HAP-1 (cell line): ENCODE measurements at regions not wholly inside any gene's neighbourhood (a gene's known extent, or its start where the extent isn't known, plus 50 kb on each side); places are given as distances from the start of the nearest gene placed in this dataset.

Experiments
- DNase-seq, 2 experiments: peaks; one replicate each; pipeline ENCODE4 v3.0.0-alpha.2; 2016 to 2020; ENCODE audit warnings: low spot score in 2 of 2
- H3K27me3 ChIP-seq: fragments of 250-450 bp; sonication (Bioruptor Pico); 2 replicates; pipeline ENCODE4 v1.5.1; 2020; ENCODE audit warnings: low read depth, mild to moderate bottlenecking, moderate library complexity
- H3K36me3 ChIP-seq: fragments of 250-450 bp; sonication (Bioruptor Pico); replicated peaks from 2 replicates; pipeline ENCODE4 v1.5.1; 2020; ENCODE audit warnings: mild to moderate bottlenecking
- H3K4me1 ChIP-seq: fragments of 250-450 bp; sonication (Bioruptor Pico); 2 replicates; pipeline ENCODE4 v1.5.1; 2020; ENCODE audit warnings: mild to moderate bottlenecking
- H3K4me3 ChIP-seq: fragments of 250-450 bp; sonication (Bioruptor Pico); 2 replicates; pipeline ENCODE4 v1.5.1; 2020; ENCODE audit warnings: mild to moderate bottlenecking, moderate library complexity
- H3K9me3 ChIP-seq: fragments of 250-450 bp; sonication (Bioruptor Pico); 2 replicates; pipeline ENCODE4 v1.5.1; 2020; ENCODE audit warnings: mild to moderate bottlenecking, moderate library complexity
- in situ Hi-C: fragments of 300-500 bp; cut with MboI; formaldehyde crosslinking; loops from 3 replicates; pipeline ENCODE4 v1.14.3; 2020; ENCODE audit warnings: low sequenced_read_pairs, inconsistent platforms, mixed read lengths

DNA sequence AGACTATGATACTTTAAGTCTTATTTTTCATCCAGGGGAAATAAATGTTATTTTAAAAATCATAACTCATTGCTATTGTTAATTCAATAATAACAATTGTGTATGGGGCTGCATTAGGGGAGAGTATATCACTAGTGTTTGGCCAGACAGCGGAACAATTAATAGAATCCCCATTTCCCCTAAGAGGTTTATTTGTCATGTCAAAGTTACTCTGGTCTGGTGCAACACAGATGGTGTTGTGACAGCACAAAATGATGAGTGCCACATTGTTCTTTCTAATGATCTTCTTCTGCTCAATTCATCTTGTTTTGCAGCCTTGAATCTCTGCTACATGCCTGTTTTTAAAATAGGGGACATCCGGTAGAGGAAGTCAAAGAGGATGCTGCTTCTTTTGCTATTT lies 351.6 kb downstream of the NSUN3 start:
- Histone ChIP-seq H3K27me3 (no peaks in the 10 kb centered on the region), H3K4me1 (peaks cover 2% of the 10 kb centered on the region; the same call in 1 of the 2 replicates), H3K9me3 (no peaks in the 10 kb centered on the region), H3K36me3 (no peaks in the 10 kb centered on the region), H3K4me3 (no peak overlapping the region)
- in situ Hi-C loops, result no loop called here
- no peak for DNase-seq

DNA sequence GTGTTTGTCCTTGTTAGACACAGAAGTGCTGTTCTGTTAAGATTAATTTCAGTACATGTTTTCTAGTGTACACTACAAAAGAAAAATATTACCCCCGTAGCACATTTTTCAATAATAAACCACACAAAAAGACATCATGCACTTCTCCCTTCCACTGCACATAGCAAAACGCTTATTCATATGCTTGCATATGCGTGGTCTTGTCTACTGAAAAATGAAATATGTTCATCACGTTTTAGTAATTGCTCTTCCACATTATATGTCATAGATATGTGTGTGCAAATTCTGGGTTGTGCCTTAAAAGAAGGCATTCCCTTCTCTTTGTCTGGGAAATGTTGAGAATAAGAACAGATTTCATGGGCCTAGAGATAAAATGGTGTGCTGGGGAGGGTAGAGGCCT lies 353.9 kb downstream of the NSUN3 start:
- Histone ChIP-seq H3K9me3 (no peaks in the 10 kb centered on the region), H3K4me1 (peaks cover 2% of the 10 kb centered on the region; the same call in 1 of the 2 replicates), H3K36me3 (no peaks in the 10 kb centered on the region), H3K4me3 (no peak overlapping the region), H3K27me3 (no peaks in the 10 kb centered on the region)
- in situ Hi-C loops, result no loop called here
- no peak for DNase-seq

DNA sequence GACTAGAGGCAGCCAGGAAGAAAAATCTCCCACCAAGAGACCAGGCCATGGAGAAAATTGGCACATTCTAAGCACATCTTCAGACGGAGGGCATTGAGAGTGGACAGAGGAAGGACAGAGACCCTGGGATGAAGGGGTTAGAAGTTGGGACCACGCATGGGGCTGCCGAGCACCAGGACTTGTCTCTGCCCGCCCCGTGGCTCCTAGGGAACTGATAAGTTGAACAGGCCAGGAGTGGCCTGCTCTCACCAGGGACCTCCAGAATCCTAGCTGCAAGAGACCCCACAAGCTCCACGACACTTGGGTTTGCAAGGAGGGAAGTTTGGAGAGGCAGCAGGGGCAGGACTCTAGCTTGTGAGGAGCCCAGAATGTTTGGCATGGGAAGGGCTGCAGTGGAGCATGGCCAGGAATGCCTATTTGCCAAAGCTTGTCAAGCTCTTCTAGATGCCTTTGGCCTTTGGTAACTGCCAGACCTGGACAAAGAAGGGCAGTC lies 355.1 kb downstream of the NSUN3 start:
- in situ Hi-C loops, result no loop called here

DNA sequence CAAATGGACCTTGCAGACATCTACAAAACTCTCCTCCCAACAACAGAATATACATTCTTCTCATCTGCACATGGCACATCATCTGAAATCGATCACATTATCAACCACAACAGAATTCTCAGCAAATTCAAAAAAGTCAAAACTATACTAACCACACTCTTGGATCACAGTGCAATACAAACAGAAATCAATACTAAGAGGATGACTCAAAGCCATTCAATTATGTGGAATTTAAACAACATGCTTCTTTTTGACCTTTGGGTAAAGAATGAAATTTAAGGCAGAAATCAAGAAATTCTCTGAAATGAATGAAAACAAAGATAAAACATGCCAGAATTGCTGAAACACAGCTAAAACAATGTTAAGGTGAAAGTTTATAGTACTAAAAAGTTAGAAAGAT lies 358.1 kb downstream of the NSUN3 start:
- Histone ChIP-seq H3K4me1 (no peaks in the 10 kb centered on the region), H3K9me3 (no peaks in the 10 kb centered on the region), H3K27me3 (no peaks in the 10 kb centered on the region), H3K4me3 (no peak overlapping the region), H3K36me3 (no peaks in the 10 kb centered on the region)
- DNase-seq, result no peak
- in situ Hi-C loops, result no loop called here

More for the DNA sequence above, 355.1 kb downstream of the NSUN3 start:
- no peak for DNase-seq
- H3K4me3 ChIP-seq, result no peak overlapping the region
- no peaks in the 10 kb centered on the region for H3K27me3 ChIP-seq
- H3K4me1 ChIP-seq, result peaks cover 2% of the 10 kb centered on the region; the same call in 1 of the 2 replicates
- H3K36me3 ChIP-seq, result no peaks in the 10 kb centered on the region
- H3K9me3 ChIP-seq, result no peaks in the 10 kb centered on the region

DNA sequence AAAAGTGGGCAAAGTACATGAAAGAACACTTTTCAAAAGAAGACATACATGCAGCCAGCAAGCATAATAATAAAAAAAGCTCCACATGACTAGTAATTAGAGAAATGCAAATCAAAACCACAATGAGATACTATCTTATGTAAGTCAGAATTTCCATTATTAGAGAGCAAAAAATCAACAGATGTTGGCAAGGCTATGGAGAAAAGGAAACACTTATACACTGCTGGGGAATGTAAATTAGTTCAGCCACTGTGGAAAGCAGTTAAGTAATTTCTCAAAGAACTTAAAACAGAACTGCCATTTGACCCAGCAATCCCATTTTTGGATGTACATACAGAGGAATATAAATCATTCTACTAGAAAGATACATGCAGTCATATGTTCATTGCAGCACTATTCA lies 360.7 kb downstream of the NSUN3 start:
- DNase-seq, result no peak
- no peaks in the 10 kb centered on the region for H3K9me3 ChIP-seq
- H3K4me3 ChIP-seq, result no peak overlapping the region
- in situ Hi-C loops, result no loop called here
- H3K27me3 ChIP-seq, result no peaks in the 10 kb centered on the region
- no peaks in the 10 kb centered on the region for H3K4me1 ChIP-seq
- no peaks in the 10 kb centered on the region for H3K36me3 ChIP-seq

DNA sequence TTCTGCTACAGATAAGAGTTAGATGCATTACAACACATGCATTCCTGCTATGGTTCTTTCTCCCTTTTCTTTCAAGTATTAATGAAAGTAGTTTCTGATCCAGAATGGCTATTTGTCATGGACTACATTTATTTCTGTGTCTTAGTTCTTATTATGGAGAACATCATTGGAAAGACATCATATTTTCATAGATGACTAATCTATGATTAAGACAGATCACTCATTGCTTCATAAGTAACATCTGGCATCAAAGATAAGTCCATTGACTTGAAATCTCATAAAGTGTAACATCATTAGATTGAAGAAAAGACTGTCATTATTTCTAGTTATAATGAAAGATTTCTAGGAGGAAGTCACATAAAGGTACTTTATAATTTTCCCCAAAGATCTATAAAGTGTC lies 366.7 kb downstream of the NSUN3 start:
- Histone ChIP-seq H3K4me1 (no peaks in the 10 kb centered on the region), H3K4me3 (no peak overlapping the region), H3K27me3 (no peaks in the 10 kb centered on the region), H3K9me3 (no peaks in the 10 kb centered on the region), H3K36me3 (no peaks in the 10 kb centered on the region)
- no peak for DNase-seq
- in situ Hi-C loops, result no loop called here

DNA sequence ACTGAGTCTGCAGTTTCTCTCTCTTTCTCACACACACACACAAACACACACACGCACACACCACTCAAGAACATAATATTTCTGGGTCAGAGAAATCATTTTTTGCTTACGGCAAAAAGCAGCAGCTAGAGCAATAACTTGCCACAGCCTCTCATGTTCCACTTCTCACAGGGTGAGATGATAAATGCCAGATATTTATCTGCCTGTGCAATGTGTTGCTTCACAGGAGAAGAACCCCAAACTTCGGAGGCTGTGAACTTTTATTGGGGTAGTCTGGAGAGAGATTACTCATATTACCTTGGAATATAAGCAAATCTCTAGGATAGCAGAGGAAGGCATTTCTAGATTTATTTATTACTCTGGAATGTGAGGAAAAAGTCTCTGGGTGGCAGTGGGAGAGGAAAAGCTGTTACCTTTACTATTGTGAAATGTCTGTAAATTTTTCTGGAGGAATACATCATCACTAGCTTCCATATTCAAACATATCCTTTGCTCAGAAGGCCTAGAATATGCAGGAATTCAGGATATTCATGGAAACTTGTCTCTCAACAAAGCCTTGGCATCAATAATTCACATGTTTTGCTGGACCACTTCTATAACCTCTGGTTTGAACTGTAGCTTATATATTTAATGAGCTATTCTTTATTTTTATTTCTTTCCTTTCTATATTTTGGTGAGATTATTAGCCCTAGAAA lies 369.2 kb downstream of the NSUN3 start:
- in situ Hi-C loops, result no loop called here
- no peak for DNase-seq
- no peaks in the 10 kb centered on the region for H3K9me3 ChIP-seq
- no peaks in the 10 kb centered on the region for H3K4me1 ChIP-seq
- H3K36me3 ChIP-seq, result no peaks in the 10 kb centered on the region
- no peak overlapping the region for H3K4me3 ChIP-seq
- no peaks in the 10 kb centered on the region for H3K27me3 ChIP-seq

DNA sequence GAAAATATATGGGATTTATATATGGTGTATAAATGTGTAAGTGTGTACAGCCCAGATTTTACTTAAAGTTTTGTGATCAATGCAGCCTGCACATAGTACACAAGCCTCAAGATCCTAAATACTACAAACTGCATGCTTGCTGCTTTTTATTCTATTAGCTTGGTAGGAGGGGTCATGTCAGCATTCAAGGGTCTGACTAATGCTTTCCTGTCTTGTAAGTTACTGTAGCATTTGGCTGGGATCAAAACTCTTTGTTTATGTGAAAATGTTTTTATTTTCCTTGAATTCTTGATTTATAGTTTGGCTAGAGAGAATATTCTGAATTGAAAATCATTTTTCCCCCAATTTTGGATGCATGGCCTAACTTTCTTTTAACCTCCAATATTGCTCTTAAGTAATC lies 370.9 kb downstream of the NSUN3 start:
- in situ Hi-C loops, result no loop called here
- H3K4me3 ChIP-seq, result no peak overlapping the region

DNA sequence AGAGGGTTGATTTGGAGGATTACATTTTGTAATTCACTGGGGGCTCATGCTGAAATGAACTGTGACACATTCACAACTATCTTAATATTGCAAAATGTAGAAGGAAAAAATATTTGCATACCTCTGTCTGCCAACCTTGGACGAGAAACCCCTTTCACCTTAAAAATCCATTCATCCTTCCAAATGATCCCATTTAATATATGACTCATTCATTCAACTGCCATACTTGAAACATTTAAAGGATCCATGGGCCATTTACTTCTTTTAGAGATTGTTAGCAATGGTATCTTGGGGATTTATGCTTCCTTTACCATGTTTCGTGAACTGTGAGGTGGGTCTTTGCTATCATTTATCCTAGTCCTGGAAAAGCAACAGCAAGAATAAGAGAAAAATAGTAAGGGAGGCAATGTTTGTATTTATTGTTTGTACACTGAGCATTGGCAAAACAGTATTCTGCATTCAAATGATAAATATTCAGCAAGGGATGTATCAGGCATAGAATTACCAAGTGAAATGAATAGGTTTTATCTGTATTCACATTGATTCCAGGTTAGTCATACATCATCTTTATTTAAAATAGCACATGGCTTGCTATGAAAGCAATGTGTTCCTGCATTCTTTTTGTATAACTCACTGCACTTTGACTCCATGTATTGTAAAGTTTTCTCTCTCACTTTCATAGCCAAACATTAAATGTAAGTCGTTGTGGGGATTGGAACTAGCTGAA lies 378.1 kb downstream of the NSUN3 start:
- DNase-seq, result no peak
- Histone ChIP-seq H3K27me3 (no peaks in the 10 kb centered on the region), H3K4me3 (no peak overlapping the region), H3K9me3 (no peaks in the 10 kb centered on the region), H3K4me1 (no peaks in the 10 kb centered on the region), H3K36me3 (no peaks in the 10 kb centered on the region)
- in situ Hi-C loops, result no loop called here

More for the DNA sequence above, 370.9 kb downstream of the NSUN3 start:
- no peak for DNase-seq
- Histone ChIP-seq H3K9me3 (no peaks in the 10 kb centered on the region), H3K36me3 (no peaks in the 10 kb centered on the region), H3K27me3 (no peaks in the 10 kb centered on the region), H3K4me1 (no peaks in the 10 kb centered on the region)

DNA sequence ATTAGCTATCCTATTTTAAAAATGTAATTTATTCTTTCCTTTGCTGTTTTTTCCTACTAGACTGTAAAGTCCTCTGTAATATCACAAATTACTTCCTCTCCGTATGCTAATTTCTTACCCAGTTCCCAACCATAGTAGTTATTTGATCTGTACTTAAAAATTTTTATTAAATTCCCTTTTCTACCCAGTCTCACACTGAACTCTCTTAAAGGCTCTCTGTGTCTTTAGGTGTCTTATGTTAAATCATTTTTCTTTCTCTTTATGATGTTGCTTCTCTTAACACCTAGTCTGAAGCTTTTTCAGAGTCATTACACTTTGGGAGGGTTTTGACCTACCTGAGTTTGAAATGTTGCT lies 378.6 kb downstream of the NSUN3 start:
- no peaks in the 10 kb centered on the region for H3K27me3 ChIP-seq
- no peak for DNase-seq

DNA sequence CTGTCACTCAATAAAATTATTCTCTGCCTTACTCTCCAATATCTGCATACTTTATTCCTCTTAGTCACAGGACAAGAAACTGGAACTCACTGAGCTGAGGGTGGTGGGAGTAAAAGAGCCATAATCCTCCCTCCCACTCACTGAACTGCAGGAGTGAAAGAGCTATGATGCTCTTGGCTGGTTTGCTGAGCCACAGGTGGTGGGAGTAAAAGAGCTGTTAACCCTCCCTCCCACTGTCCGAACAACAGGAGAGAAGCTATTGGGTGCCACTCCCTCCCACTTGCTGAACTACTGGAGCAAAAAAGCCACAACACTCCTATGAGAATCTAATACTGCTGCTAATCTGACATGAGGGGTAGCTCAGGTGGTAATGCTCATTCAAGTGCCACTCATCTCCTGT lies 391.0 kb downstream of the NSUN3 start:
- no peak for DNase-seq
- no peaks in the 10 kb centered on the region for H3K4me1 ChIP-seq
- in situ Hi-C loops, result no loop called here
- no peaks in the 10 kb centered on the region for H3K36me3 ChIP-seq
- no peaks in the 10 kb centered on the region for H3K9me3 ChIP-seq
- no peak overlapping the region for H3K4me3 ChIP-seq
- no peaks in the 10 kb centered on the region for H3K27me3 ChIP-seq

More for the DNA sequence above, 378.6 kb downstream of the NSUN3 start:
- H3K36me3 ChIP-seq, result no peaks in the 10 kb centered on the region
- no peak overlapping the region for H3K4me3 ChIP-seq
- in situ Hi-C loops, result no loop called here
- no peaks in the 10 kb centered on the region for H3K9me3 ChIP-seq
- no peaks in the 10 kb centered on the region for H3K4me1 ChIP-seq

DNA sequence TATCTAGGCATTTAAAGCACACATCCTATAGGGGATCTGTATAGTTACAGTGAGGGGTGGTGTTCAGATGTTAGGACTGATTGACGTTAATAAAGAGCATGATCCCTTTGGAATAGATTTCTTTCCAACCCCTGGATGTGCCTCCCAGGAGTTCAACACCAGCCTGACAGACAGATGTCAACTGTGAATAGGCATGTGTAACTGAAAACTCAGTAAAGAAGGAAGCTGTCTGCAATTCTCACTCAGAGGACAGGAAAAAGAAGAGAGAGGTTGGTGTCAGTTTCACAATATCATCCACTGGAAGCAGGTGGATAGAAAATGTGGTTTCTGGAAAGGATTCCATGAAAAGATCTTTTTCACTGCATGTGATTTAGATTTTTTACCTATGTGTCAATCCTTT lies 396.3 kb downstream of the NSUN3 start:
- DNase-seq, result no peak
- in situ Hi-C loops, result no loop called here
- Histone ChIP-seq H3K4me3 (no peak overlapping the region), H3K9me3 (no peaks in the 10 kb centered on the region), H3K36me3 (no peaks in the 10 kb centered on the region), H3K4me1 (no peaks in the 10 kb centered on the region), H3K27me3 (no peaks in the 10 kb centered on the region)

DNA sequence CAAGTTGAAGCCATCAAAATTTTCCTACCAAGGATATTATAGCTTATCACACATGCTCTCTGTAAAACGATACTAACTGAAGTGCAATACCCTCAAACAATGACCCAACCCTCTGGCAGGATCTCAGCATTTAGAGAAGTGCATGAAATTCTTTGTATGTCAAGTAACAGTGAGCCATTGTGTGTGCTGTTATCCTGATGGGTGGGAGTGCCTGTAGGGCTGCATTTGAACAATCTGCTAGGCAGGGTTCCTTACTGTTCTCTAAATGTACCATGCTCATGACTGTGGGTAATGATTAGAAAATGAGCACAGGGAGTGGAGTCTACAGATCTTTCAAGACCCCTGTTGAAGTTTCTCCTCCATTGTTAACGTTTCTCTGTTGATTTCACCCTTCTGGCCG lies 398.1 kb downstream of the NSUN3 start:
- H3K9me3 ChIP-seq, result no peaks in the 10 kb centered on the region
- no peaks in the 10 kb centered on the region for H3K36me3 ChIP-seq
- no peaks in the 10 kb centered on the region for H3K27me3 ChIP-seq
- in situ Hi-C loops, result no loop called here
- no peak overlapping the region for H3K4me3 ChIP-seq
- no peaks in the 10 kb centered on the region for H3K4me1 ChIP-seq
- DNase-seq, result no peak

DNA sequence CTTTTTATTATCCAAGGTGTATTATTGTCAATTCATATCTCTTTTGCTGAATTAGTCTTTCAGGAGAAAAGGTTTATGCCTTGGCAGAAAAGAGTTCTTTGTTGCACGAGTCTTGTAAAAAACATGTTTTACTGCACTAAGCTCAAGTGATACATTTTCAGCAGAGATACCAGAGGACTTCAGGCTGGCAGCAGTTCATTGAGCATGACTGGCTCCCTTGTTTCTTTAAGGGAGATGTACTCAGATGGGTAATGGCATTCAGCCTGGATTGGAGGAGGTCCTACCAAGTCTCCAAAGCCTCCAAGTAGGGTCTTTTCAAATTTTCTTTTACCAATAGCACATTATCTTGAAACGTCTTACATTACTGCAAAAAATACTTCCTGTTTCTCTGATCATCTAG lies 400.1 kb downstream of the NSUN3 start:
- Histone ChIP-seq H3K36me3 (no peaks in the 10 kb centered on the region), H3K9me3 (no peaks in the 10 kb centered on the region), H3K4me3 (no peak overlapping the region), H3K27me3 (no peaks in the 10 kb centered on the region), H3K4me1 (no peaks in the 10 kb centered on the region)
- in situ Hi-C loops, result no loop called here
- no peak for DNase-seq
